Mammary epithelial cell (primary cell): ENCODE measurements at regions not wholly inside any gene's neighbourhood (a gene's known extent, or its start where the extent isn't known, plus 50 kb on each side); places are given as distances from the start of the nearest gene placed in this dataset.

Experiments
- EZH2 ChIP-seq: IDR thresholded peaks from 2 replicates; pipeline ENCODE4 v1.6.1; 2012; ENCODE audit warnings: low read length, inconsistent platforms, borderline replicate concordance
- TF ChIP-seq, protein P1 (sequence below), 2 donors: IDR thresholded peaks in 1 of 2; conservative IDR thresholded peaks in 1 of 2; 2 replicates each; pipeline ENCODE4 v1.5.1; 2011 to 2012; ENCODE audit warnings: inconsistent platforms in 2 of 2, low read length in 2 of 2, mild to moderate bottlenecking in 2 of 2, control low read depth in 1 of 2, low read depth in 1 of 2; ENCODE audit not compliant: insufficient read depth in 1 of 2; ENCODE audit errors: extremely low read depth in 1 of 2

GRCh38 chr2:4217737-4218136 is 514.4 kb downstream of the DCDC2C start:
- TF ChIP-seq, protein P1, sequence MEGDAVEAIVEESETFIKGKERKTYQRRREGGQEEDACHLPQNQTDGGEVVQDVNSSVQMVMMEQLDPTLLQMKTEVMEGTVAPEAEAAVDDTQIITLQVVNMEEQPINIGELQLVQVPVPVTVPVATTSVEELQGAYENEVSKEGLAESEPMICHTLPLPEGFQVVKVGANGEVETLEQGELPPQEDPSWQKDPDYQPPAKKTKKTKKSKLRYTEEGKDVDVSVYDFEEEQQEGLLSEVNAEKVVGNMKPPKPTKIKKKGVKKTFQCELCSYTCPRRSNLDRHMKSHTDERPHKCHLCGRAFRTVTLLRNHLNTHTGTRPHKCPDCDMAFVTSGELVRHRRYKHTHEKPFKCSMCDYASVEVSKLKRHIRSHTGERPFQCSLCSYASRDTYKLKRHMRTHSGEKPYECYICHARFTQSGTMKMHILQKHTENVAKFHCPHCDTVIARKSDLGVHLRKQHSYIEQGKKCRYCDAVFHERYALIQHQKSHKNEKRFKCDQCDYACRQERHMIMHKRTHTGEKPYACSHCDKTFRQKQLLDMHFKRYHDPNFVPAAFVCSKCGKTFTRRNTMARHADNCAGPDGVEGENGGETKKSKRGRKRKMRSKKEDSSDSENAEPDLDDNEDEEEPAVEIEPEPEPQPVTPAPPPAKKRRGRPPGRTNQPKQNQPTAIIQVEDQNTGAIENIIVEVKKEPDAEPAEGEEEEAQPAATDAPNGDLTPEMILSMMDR (conservative IDR thresholded peaks at IDR 0.05 in 1 of 2, IDR thresholded peaks at IDR 0.05 in 1 of 2; ENCODE audit: extremely low read depth in 1 of 2, insufficient read depth in 1 of 2, low read depth in 1 of 2, low read length in 2 of 2) = no peak
- no peak for TF ChIP-seq EZH2
